ENCODE measurements at regions not wholly inside any gene's neighbourhood (a gene's known extent, or its start where the extent isn't known, plus 50 kb on each side); places are given as distances from the start of the nearest gene placed in this dataset.

DNA sequence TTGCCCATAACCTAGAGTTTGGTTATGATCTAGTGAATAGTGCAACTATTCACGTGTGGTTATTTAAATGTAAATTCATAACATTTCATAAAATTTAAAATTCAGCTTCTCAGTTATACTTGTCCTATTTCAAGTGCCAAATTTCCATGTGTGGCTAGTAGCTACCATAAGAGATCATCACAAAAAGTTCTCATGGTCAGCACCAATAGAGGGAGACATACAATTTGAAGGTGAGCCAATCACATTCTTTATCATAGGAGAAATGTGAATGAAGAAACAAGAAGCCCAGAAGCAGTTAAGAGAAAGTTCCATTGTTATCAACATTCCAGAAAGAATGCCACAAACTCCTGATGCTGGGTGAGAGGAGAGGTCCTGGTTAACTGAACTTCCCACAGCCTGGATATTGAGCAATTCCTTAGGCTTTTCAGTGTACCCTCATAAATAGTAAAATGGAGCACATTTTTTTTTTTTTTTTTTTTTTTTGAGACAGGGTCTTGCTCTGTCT is 892.9 kb upstream of the USP15 start:
- TF ChIP-seq, protein P1, sequence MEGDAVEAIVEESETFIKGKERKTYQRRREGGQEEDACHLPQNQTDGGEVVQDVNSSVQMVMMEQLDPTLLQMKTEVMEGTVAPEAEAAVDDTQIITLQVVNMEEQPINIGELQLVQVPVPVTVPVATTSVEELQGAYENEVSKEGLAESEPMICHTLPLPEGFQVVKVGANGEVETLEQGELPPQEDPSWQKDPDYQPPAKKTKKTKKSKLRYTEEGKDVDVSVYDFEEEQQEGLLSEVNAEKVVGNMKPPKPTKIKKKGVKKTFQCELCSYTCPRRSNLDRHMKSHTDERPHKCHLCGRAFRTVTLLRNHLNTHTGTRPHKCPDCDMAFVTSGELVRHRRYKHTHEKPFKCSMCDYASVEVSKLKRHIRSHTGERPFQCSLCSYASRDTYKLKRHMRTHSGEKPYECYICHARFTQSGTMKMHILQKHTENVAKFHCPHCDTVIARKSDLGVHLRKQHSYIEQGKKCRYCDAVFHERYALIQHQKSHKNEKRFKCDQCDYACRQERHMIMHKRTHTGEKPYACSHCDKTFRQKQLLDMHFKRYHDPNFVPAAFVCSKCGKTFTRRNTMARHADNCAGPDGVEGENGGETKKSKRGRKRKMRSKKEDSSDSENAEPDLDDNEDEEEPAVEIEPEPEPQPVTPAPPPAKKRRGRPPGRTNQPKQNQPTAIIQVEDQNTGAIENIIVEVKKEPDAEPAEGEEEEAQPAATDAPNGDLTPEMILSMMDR (IDR thresholded peaks at IDR 0.05; ENCODE audit: low read depth, low read length, missing control alignments): no peak

GRCh38 chr12:61369241-61369910 is 890.8 kb upstream of the USP15 start:
- no peak for DNase-seq (ENCODE audit: low read depth)
- no peak overlapping the region for H3K4me3 ChIP-seq (ENCODE audit: low read depth, low read length)
- TF ChIP-seq, protein P1 (IDR thresholded peaks at IDR 0.05; ENCODE audit: low read depth, low read length, missing control alignments): no peak

More for the DNA sequence above, 892.9 kb upstream of the USP15 start:
- no peak for DNase-seq (ENCODE audit: low read depth)
- H3K4me3 ChIP-seq (ENCODE audit: low read depth, low read length): no peak overlapping the region

DNA sequence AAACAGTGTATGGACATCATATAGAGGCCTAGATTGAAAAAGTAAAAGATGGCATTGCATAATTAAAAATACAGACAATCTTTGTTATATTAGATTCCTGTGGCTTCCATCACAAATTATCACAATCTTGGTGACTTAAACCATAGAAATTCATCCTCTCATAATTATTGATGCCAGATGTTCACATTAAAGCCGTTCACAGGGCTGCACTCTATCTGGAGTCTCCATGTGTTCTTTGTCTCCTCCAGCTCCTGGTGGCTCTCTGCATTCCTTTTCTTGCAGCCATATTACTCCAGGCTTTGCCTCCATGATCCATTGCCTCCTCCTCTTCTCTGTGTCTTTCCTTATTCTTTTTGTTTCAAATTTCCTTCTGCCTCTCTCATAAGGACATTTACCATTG is 875.7 kb upstream of the USP15 start:
- no peak for DNase-seq (ENCODE audit: low read depth)
- TF ChIP-seq, protein P1 (IDR thresholded peaks at IDR 0.05; ENCODE audit: low read depth, low read length, missing control alignments): no peak
- H3K4me3 ChIP-seq (ENCODE audit: low read depth, low read length): no peak overlapping the region

GRCh38 chr12:61385771-61386170 is 874.4 kb upstream of the USP15 start:
- H3K4me3 ChIP-seq (ENCODE audit: low read depth, low read length): no peak overlapping the region
- TF ChIP-seq, protein P1 (IDR thresholded peaks at IDR 0.05; ENCODE audit: low read depth, low read length, missing control alignments): no peak
- no peak for DNase-seq (ENCODE audit: low read depth)

- TF ChIP-seq, protein P1 (IDR thresholded peaks at IDR 0.05; ENCODE audit: low read depth, low read length, missing control alignments): no peak
- no peak overlapping the region for H3K4me3 ChIP-seq (ENCODE audit: low read depth, low read length)
- DNase-seq (ENCODE audit: low read depth): no peak
Observed at GRCh38 chr12:61397668-61398067, 862.5 kb upstream of the USP15 start.

DNA sequence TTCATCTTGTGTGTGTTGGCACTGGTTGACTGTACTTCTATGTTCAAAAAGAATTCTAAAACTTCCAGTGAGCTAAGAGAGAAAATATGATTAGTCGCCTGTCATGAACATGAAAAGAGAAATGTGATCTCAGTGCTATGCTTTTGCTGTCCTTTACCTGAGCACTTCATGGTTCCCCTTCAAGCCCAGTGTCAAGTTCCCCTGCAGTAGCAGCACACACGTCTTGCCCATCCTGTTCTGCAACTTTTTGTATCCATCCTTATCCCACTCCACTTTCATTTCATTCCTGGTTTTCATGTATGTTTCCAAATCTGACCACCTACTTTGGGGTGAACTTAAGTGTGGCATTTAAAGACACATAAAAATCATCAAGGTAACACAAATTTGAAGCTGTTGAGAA is 848.0 kb upstream of the USP15 start:
- H3K4me3 ChIP-seq (ENCODE audit: low read depth, low read length): no peak overlapping the region
- TF ChIP-seq, protein P1 (IDR thresholded peaks at IDR 0.05; ENCODE audit: low read depth, low read length, missing control alignments): no peak
- no peak for DNase-seq (ENCODE audit: low read depth)

DNA sequence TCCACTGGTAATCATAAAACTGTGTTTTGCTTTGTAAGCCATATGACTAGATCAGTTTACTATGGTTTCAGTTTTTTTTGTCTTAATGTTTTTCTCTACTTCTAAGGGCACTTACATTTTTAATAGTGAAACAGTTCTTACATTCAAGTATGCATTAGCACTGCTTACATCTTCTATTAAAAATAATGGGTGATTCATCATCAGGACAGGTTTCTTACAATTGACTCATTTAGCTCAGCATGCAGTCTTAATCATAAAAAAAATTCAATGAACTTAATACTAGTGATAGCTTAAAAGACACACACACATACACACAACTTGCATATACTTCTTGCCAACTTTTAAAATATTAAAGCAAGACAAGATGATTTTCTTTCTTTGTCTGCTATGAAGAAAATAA is 845.7 kb upstream of the USP15 start:
- no peak for DNase-seq (ENCODE audit: low read depth)
- no peak overlapping the region for H3K4me3 ChIP-seq (ENCODE audit: low read depth, low read length)
- TF ChIP-seq, protein P1 (IDR thresholded peaks at IDR 0.05; ENCODE audit: low read depth, low read length, missing control alignments): no peak
